Stimulated activated effector memory CD8-positive, alpha-beta T cell treated with anti-CD3 and anti-CD28 coated beads, Interleukin-12 subunit alpha, Interleukin-12 subunit beta, amount 100 ng/mL, for 72 hours (primary cell): ENCODE measurements at regions not wholly inside any gene's neighbourhood (a gene's known extent, or its start where the extent isn't known, plus 50 kb on each side); places are given as distances from the start of the nearest gene placed in this dataset.
A peak's percentile ranks its signal among the peaks of the same experiment; 100 is the strongest.
"Not testable (repeated sequence)": the region's sequence is repeated elsewhere in the genome, so short reads cannot be mapped to it uniquely, and the experiment has no call there.

ENCODE experiments used
- ATAC-seq: fragments of 150-1000 bp; cut with Tn5 transposase; 2 replicates; pipeline ENCODE4 v1.10.0; 2021
- DNase-seq, 2 donors: peaks; one replicate each; pipeline ENCODE4 v3.0.0; 2021 to 2022; ENCODE audit warnings: low spot score in 2 of 2
- H3K27ac Mint-ChIP-seq: one replicate; pipeline ENCODE4 v1.8.0; 2022; ENCODE audit warnings: mild to moderate bottlenecking, mixed read lengths
- H3K36me3 Mint-ChIP-seq: one replicate; pipeline ENCODE4 v1.8.0; 2022; ENCODE audit warnings: mild to moderate bottlenecking, mixed read lengths
- H3K4me1 Mint-ChIP-seq: one replicate; pipeline ENCODE4 v1.8.0; 2022; ENCODE audit warnings: mixed read lengths
- H3K4me3 Mint-ChIP-seq: one replicate; pipeline ENCODE4 v1.8.0; 2022; ENCODE audit warnings: mild to moderate bottlenecking, mixed read lengths
- H3K9me3 Mint-ChIP-seq: one replicate; pipeline ENCODE4 v1.8.0; 2022; ENCODE audit warnings: mixed read lengths

DNA sequence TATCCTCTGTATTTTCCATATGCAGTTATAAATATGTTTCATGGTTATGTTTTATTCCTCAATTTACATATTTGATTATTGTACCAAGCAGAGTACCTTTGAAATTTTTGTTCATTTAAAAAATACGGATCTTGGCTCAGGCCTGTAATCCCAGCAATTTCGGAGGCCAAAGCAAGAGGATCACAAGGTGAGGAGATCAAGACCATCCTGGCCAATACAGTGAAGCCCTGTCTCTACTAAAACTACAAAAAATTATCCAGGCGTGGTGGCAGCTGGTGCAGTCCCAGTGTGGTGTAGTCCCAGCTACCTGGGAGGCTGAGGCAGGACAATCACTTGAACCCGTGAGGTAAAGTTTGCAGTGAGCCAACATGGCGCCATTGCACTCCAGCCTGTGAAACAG lies 251.2 kb upstream of the TPTE start:
- ATAC-seq, result peak; percentile 60
- H3K4me1 Mint-ChIP-seq, H3K27ac Mint-ChIP-seq, H3K36me3 Mint-ChIP-seq, H3K4me3 Mint-ChIP-seq: not testable (repeated sequence)
- H3K9me3 Mint-ChIP-seq, result peaks cover 16% of the 10 kb centered on the region
- DNase-seq, result peak in 1 of 2 donors; percentile 33

DNA sequence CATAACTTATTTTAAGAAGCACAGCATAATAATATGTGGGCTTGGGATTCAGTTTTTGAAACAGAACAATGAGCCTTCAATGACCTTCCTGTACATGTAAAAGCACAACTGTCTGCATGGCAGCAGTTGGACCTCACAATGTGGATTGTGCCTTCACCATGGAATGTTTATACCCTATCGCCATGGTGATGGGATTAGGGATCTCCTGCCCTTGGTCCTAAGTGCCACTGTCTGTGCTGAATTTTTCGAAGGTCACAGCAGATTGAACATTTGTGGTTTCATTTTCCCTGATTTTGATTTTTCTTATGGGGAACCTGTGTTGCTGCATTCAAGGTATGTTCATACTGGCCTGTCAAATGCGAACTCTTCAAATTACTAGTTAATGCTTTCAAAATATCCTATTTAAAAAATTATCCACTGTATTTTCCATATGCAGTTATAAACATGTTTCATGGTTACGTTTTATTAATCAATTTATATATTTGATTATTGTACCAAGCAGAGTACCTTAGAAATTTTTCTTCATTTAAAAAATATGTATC lies 249.6 kb upstream of the TPTE start:
- not testable (repeated sequence) for H3K36me3 Mint-ChIP-seq, H3K27ac Mint-ChIP-seq, H3K4me3 Mint-ChIP-seq, ATAC-seq, H3K4me1 Mint-ChIP-seq
- H3K9me3 Mint-ChIP-seq, result peaks cover 16% of the 10 kb centered on the region
- DNase-seq, result peak in 1 of 2 donors; percentile 62

DNA sequence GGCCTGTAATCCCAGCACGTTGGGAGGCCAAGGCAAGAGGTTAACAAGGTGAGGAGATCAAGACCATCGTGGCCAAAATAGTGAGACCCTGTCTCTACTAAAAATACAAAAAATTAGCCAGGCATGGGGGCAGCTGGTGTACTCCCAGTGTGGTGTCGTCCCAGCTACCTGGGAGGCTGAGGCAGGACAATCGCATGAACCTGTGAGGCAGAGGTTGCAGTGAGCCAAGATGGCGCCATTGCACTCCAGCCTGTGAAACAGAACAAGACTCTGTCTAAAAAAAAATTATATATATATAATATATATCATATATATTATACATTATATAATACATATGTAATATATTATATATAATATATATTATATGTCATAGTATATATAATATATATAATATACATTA lies 249.2 kb upstream of the TPTE start:
- peaks cover 16% of the 10 kb centered on the region for H3K9me3 Mint-ChIP-seq
- peak; percentile 79 for ATAC-seq
- no peak overlapping the region for H3K4me3 Mint-ChIP-seq
- H3K4me1 Mint-ChIP-seq, result no peaks in the 10 kb centered on the region
- no peak overlapping the region for H3K27ac Mint-ChIP-seq
- no peaks in the 10 kb centered on the region for H3K36me3 Mint-ChIP-seq
- DNase-seq, result peak in 1 of 2 donors; percentile 42

DNA sequence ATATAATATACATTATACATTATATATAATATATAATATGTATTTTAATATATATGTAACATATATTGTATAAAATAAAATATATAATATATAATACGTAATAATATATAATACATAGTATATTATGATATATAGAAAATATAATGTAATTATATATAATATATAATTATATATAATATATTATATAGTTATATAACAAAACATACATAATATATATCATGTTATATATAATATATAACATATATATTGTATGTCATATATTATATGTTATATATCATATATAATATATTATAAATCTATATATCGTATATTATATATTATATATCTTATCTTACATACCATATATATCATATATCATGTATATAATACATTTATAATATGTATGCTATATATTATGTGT lies 248.2 kb upstream of the TPTE start:
- no peak for DNase-seq
- no peak for ATAC-seq
- no peak overlapping the region for H3K27ac Mint-ChIP-seq
- H3K9me3 Mint-ChIP-seq, result peaks cover 16% of the 10 kb centered on the region
- H3K4me1 Mint-ChIP-seq, result no peaks in the 10 kb centered on the region
- H3K4me3 Mint-ChIP-seq, result no peak overlapping the region
- H3K36me3 Mint-ChIP-seq, result no peaks in the 10 kb centered on the region

DNA sequence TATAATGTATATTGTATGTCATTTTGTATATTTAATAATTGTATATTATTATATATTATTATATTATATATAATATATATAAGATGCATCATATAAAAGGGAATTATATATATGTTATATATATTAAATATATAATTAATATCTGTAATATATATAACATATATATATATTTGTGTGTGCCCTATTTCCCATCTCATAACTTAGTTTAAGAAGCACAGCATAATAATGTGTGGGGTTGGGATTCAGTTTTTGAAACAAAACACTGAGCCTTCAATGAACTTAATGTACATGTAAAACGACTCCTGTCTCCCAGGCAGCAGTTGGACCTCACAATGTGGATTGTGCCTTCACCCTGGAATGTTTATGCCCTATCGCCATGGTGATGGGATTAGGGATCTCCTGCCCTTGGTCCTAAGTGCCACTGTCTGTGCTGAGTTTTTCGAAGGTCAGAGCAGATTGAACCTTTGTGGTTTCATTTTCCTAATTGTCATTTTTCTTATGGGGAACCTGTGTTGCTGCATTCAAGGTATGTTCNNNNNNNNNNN lies 247.5 kb upstream of the TPTE start:
- H3K4me1 Mint-ChIP-seq, H3K27ac Mint-ChIP-seq, H3K4me3 Mint-ChIP-seq, H3K36me3 Mint-ChIP-seq: not testable (repeated sequence)
- H3K9me3 Mint-ChIP-seq, result peaks cover 16% of the 10 kb centered on the region
- ATAC-seq (peak; percentile 81), DNase-seq (peak in 1 of 2 donors; percentile 48)
